Neuron (in vitro differentiated cells): ENCODE measurements at regions not wholly inside any gene's neighbourhood (a gene's known extent, or its start where the extent isn't known, plus 50 kb on each side); places are given as distances from the start of the nearest gene placed in this dataset.
"Not testable (repeated sequence)": the region's sequence is repeated elsewhere in the genome, so short reads cannot be mapped to it uniquely, and the experiment has no call there.

Source experiments
- H2AFZ ChIP-seq: one replicate; pipeline ENCODE4 v1.6.1; 2013; ENCODE audit warnings: low read depth, mild to moderate bottlenecking, inconsistent platforms, low read length, moderate library complexity
- H3K27me3 ChIP-seq: one replicate; pipeline ENCODE4 v1.6.1; 2013; ENCODE audit warnings: low read length; ENCODE audit not compliant: insufficient read depth
- H3K36me3 ChIP-seq: one replicate; pipeline ENCODE4 v1.6.1; 2013; ENCODE audit warnings: low read length; ENCODE audit not compliant: insufficient read depth
- H3K4me1 ChIP-seq: one replicate; pipeline ENCODE4 v1.6.1; 2013; ENCODE audit warnings: low read length; ENCODE audit not compliant: insufficient read depth
- H3K4me3 ChIP-seq: 2 replicates; pipeline ENCODE4 v1.5.1; 2013; ENCODE audit warnings: mild to moderate bottlenecking, low read length, moderate library complexity
- H3K9me3 ChIP-seq: one replicate; pipeline ENCODE4 v1.6.1; 2013; ENCODE audit warnings: low read length

DNA sequence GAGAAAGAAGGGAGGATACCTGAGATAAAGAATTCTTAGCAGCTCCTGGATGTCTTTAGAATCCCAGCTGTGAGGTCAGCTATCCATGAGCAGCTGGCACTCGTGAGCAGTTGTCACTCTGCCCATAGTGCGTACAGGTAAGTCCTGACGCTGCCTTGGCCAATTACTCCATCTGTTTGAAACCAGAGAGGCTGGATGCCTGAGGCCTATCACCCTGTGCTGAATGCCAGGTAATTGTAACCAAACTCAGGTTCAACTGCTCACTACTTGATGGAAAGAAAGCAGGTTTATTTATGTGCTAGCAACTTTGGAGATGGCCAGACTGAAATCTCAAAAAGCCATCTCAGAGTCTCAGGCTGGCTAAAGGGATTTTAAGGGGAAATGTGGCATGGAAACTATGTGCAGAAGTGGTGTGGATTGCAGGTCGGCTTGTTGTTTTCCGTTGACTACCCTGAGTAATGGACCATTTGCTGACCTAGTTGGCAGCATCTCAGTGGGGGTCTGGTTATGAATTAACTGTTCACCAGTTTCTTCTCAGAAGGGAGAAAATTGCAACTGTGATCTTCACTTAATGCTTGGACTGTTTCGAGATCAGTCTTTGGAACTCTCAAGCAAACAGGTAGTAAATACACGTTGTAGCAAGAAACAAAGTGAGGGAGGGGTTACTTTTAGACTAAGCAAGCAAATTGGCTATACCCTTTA lies 1614.0 kb upstream of the PCDH10 start:
- Histone ChIP-seq H3K4me1 (no peaks in the 10 kb centered on the region), H3K36me3 (no peaks in the 10 kb centered on the region), H3K27me3 (no peaks in the 10 kb centered on the region), H2AFZ (no peak overlapping the region), H3K9me3 (no peaks in the 10 kb centered on the region), H3K4me3 (no peak overlapping the region)

DNA sequence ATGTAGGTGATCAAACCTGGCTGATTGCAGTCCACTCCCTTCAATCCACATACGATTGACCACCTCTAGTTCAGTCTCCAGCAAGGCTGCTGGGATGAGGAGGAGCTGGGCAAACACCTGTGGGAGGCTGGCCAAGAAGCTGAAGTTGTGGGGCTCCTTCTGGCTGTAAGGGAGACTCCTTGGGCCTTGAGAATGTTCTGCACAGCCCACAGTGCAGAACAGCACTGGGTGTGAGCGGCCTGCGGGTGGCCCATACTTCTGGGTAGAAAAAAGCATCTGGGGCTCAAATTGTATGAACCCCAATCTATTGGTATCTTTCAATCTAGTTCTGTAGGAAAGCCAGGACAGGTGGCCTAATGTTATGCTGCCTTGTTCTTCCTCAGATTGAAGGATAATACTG lies 1608.8 kb upstream of the PCDH10 start:
- Histone ChIP-seq H3K9me3 (no peaks in the 10 kb centered on the region), H3K27me3 (no peaks in the 10 kb centered on the region), H3K4me1 (no peaks in the 10 kb centered on the region), H3K36me3 (no peaks in the 10 kb centered on the region), H2AFZ (no peak overlapping the region), H3K4me3 (no peak overlapping the region)

DNA sequence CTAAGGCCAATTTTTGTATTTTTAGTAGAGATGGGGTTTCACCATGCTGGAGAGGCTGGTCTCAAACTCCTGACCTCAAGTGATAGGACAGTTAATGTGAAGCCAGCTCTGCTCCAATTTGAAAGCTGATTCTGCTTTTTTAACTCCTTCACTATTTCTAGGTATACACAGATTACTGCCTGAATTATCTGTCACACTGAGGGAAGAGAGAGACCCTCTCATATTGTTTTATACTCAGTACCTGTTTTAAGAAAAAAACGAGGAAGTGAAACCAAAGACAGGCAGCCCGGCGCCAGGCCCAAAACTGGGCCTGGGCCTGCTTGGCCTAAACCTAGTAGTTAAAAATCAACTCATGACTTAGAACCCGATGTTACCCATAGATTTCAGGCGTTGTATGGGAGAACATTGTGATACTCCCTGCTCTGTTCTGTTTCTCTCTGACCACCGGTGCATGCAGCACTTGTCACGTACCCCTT lies 1601.5 kb upstream of the PCDH10 start:
- H3K9me3 ChIP-seq: no peaks in the 10 kb centered on the region
- no peaks in the 10 kb centered on the region for H3K27me3 ChIP-seq
- no peak overlapping the region for H3K4me3 ChIP-seq
- no peaks in the 10 kb centered on the region for H3K4me1 ChIP-seq
- H3K36me3 ChIP-seq: no peaks in the 10 kb centered on the region
- H2AFZ ChIP-seq: no peak overlapping the region

DNA sequence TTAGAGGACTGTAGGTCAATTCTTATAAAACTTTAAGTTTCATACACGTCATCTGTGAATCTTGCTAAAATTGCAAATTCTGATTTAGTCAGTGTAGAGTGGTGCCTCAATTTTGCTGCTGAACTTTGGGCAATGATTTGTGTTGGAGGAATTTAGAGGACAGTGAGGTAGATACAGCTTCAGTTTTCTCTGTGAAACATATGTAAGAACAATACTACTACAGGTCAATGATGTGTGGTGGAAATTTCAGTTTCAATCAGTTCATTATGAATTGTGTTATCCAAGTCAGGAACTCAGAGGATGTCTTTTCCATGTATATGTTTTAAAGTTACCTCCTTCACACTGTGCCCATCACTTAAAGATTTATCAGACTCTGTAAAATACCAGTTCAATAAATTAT lies 1597.8 kb upstream of the PCDH10 start:
- H3K4me1 ChIP-seq: no peaks in the 10 kb centered on the region
- H2AFZ ChIP-seq: no peak overlapping the region
- H3K27me3 ChIP-seq: no peaks in the 10 kb centered on the region
- H3K9me3 ChIP-seq: no peaks in the 10 kb centered on the region
- no peak overlapping the region for H3K4me3 ChIP-seq
- H3K36me3 ChIP-seq: no peaks in the 10 kb centered on the region

DNA sequence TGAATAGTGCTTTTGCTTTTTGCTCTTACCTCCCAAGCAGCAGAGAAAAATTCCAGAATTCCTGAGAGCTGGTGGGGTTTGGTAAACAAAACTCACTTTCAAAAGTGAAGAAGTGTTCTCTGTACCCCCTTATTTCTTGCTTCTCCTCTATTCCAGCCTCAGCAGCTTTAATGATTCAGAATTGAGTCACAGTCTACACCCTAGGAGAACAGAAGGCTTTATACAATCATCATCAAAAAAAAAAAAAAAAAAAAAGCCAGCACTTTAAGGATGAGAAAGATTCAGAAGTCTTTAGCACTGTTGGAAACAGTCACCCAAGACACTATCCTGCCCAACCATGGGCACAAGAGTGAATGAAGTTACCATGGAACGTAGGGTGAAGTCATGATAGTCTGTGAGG lies 1583.1 kb upstream of the PCDH10 start:
- H2AFZ ChIP-seq: no peak overlapping the region
- H3K4me3 ChIP-seq: no peak overlapping the region
- H3K9me3 ChIP-seq: no peaks in the 10 kb centered on the region
- no peaks in the 10 kb centered on the region for H3K36me3 ChIP-seq
- no peaks in the 10 kb centered on the region for H3K4me1 ChIP-seq
- no peaks in the 10 kb centered on the region for H3K27me3 ChIP-seq

DNA sequence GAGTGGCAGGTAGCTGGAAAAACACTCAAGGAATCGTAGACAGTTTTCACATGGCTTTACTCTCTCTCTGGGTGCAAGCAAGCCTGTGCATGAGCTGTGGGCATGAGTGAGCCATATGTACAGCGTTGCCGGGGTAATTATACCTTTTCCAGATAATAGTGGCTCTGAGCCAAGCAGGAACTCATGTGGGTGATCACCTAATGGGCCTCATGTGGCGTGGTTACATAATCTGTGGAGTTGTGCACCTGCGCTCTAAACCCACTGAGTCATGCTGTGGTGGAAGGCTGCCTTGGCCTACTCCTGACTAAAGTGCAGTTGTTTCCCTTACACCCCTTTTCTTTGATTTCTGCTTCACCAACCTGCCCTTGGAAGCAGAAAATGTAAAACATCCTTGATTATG lies 1564.5 kb upstream of the PCDH10 start:
- H3K36me3 ChIP-seq: no peaks in the 10 kb centered on the region
- no peak overlapping the region for H2AFZ ChIP-seq
- H3K27me3 ChIP-seq: no peaks in the 10 kb centered on the region
- H3K4me1 ChIP-seq: no peaks in the 10 kb centered on the region
- H3K9me3 ChIP-seq: no peaks in the 10 kb centered on the region
- H3K4me3 ChIP-seq: no peak overlapping the region

DNA sequence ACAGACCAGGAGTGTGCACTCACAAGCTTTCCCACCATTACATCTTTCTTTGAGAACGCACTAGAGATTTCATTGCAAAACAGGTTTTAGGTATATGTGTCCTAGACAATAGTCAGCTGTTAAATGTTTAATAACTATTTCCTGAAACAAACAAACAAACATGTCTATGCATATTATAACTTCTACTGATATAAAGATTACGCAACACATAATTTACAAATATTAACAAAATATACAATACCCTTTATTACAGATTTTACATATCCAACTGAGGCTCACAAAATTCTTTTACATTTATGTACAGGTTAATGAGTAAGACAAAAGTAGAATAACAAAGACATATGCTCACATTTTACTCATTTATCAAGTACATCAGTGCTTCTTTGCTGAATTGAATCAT lies 1554.0 kb upstream of the PCDH10 start:
- Histone ChIP-seq H3K9me3 (no peaks in the 10 kb centered on the region), H3K4me1 (no peaks in the 10 kb centered on the region), H2AFZ (no peak overlapping the region), H3K36me3 (no peaks in the 10 kb centered on the region), H3K27me3 (no peaks in the 10 kb centered on the region), H3K4me3 (no peak overlapping the region)

DNA sequence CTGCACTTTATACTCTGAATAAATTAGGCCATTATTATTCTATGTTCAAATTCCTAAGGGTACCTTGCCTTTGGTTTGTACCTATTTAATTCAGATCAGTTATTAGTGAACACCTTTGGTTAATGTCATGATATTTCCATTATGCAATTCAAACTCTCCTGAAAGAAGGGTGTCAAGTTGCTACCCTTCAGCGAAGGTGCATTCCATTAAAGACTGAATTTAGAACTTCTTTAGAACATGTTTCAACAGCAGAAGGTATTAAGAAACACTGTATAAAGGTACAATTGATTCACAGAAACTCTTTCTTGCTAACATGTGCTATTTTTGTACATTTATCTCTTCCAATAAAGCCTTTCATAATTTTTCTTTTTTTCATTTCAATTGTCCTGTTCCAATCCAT lies 1545.4 kb upstream of the PCDH10 start:
- Histone ChIP-seq H3K36me3 (no peaks in the 10 kb centered on the region), H3K4me3 (no peak overlapping the region), H3K4me1 (no peaks in the 10 kb centered on the region), H3K27me3 (no peaks in the 10 kb centered on the region), H2AFZ (no peak overlapping the region), H3K9me3 (no peaks in the 10 kb centered on the region)

DNA sequence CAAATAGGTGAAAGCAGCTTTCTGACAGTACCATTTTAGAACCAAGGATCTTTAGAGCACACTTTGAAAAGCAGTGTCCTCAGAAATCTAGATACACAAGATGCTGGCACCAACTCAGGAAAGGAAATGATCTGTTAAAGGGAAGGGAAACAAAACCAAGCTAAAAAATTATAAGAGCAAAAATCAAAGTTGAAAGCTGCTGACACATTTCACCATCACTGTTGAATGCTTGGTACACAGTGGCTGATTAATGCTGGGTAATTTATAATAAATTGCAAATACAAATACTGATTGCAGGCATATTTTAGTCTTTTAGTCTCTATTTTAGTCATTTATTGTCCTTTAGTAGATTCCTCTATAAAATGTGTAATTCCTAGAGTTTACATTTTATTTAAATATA lies 1540.1 kb upstream of the PCDH10 start:
- H3K9me3 ChIP-seq: no peaks in the 10 kb centered on the region
- H3K4me3 ChIP-seq: no peak overlapping the region
- H3K36me3 ChIP-seq: no peaks in the 10 kb centered on the region
- H2AFZ ChIP-seq: no peak overlapping the region
- H3K4me1 ChIP-seq: no peaks in the 10 kb centered on the region
- no peaks in the 10 kb centered on the region for H3K27me3 ChIP-seq

DNA sequence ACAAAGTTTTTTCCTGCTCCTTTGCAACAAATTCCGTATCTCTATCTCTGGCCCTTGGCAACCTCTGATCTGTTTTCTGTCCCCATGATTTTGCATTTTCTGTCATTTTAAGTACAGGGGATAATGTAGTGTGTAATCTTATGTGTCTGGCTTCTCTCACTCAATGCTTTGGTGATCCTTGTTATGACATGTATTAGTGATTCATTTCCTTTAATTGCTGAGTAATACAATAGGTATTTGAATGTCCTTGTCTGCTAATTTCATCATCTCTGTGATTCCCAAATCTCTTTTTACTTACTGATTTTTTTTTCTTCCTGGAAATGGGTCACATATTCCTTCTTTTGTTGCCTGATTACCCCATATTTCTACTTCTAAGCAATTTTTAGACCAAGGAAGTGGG lies 1538.6 kb upstream of the PCDH10 start:
- not testable (repeated sequence) for H2AFZ ChIP-seq, H3K27me3 ChIP-seq, H3K9me3 ChIP-seq, H3K36me3 ChIP-seq, H3K4me1 ChIP-seq, H3K4me3 ChIP-seq

DNA sequence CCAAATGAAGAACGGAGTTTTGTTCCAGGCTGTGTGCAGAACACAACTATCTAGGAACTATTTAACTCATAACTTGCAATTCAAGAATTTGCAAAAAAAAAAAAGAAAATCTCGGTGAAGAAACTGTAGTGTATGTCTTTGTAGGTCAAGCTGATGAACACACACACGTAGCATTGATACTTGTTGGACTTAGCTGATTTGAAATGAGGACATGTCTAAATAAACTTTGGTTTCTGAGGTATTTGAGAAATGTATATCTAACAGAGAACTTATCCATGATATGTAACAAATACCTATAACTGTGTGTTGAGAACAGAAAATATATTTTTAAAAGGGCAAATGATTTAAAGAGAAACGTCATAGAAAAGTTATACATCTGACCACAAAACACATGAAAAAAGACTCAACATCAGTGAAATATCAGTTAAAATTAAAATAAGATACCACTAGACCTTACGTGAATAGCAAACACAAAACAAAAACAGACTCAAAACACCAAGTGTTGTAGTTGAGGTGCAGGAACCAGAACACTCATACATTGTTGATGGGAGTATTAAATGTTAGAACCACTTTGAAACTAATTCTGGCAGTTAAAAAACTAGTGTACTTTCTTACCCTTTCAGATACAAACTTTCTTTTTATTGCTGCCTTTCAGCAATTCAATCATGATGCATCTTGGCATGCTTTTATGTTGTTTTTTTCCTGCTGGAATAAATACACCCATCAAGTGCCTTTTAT lies 1535.8 kb upstream of the PCDH10 start:
- no peak overlapping the region for H2AFZ ChIP-seq
- no peak overlapping the region for H3K4me3 ChIP-seq
- H3K27me3 ChIP-seq: no peaks in the 10 kb centered on the region
- no peaks in the 10 kb centered on the region for H3K36me3 ChIP-seq
- H3K9me3 ChIP-seq: no peaks in the 10 kb centered on the region
- H3K4me1 ChIP-seq: no peaks in the 10 kb centered on the region

DNA sequence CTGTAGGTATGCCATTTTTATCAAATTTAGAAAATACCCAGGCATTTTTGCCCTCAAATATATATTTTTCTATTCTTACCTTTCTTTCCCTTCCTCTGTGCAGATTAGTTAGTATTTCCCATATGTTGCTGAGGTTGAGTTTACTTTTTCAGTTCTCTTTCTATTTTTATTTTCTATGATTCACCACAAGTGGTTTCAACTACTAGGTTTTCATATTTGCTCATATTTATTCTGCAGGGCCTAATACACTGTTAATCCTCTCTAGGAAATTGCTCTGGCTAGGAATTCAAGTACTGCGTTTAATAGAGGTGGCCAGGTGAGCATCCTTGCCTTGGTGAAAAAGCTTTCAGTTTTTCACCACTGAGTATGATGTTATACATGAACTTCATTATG lies 1535.3 kb upstream of the PCDH10 start:
- Histone ChIP-seq H3K4me3 (no peak overlapping the region), H3K9me3 (no peaks in the 10 kb centered on the region), H3K4me1 (no peaks in the 10 kb centered on the region), H3K36me3 (no peaks in the 10 kb centered on the region), H2AFZ (no peak overlapping the region), H3K27me3 (no peaks in the 10 kb centered on the region)

DNA sequence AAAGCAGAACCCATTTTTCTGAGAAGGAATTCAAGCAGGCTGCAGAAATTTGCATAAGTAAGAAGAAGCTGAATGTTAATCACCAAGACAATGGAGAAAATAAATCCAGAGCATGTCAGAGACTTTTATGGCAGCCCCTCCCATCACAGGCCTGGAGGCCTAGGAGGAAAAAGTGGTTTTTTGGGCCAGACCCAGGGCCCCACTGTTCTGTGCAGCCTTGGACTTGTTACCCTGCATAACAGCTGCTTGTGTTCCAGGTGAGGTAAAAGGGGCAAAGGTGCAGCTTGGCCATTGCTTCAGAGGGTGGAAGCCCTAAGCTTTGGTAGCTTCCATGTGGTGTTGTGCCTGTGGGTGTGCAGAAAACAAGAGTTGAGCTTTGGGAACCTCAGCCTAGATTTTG lies 1516.2 kb upstream of the PCDH10 start:
- H3K36me3 ChIP-seq: no peaks in the 10 kb centered on the region
- H3K4me3 ChIP-seq: no peak overlapping the region
- H3K27me3 ChIP-seq: no peaks in the 10 kb centered on the region
- H3K9me3 ChIP-seq: peaks cover 6% of the 10 kb centered on the region
- no peaks in the 10 kb centered on the region for H3K4me1 ChIP-seq
- H2AFZ ChIP-seq: no peak overlapping the region

DNA sequence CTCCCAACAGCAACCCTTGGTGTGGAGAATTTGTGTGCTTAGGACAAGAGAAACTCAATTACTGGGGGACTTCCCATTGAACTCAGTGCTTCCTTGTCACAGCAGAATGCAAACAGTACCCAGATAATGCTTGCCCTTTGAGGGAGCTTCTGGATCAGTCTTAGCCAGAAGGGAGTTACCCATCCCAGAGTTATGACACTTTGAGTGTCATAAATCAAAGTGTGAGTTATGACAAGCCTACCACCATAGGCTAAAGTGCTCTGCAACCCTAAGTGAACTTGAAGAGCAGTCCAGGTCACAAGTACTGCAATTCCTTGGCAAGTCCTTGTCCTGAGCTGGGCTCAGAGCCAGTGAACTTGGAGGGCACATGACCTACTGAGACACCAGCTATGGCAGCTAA lies 1513.9 kb upstream of the PCDH10 start:
- H3K9me3 ChIP-seq: peaks cover 6% of the 10 kb centered on the region
- no peak overlapping the region for H2AFZ ChIP-seq
- H3K27me3 ChIP-seq: no peaks in the 10 kb centered on the region
- no peaks in the 10 kb centered on the region for H3K4me1 ChIP-seq
- no peaks in the 10 kb centered on the region for H3K36me3 ChIP-seq
- no peak overlapping the region for H3K4me3 ChIP-seq
